HCT116 (cell line): ENCODE measurements at regions not wholly inside any gene's neighbourhood (a gene's known extent, or its start where the extent isn't known, plus 50 kb on each side); places are given as distances from the start of the nearest gene placed in this dataset.

ENCODE experiments used
- ATAC-seq: fragments of 200-7000 bp; cut with Tn5 transposase; 2 replicates; pipeline ENCODE4 v1.9.1; 2020; ENCODE audit warnings: mild to moderate bottlenecking, moderate library complexity
- BruUV-seq: library from RNA; stranded (reverse); fragments of 400-500 nt; replicated peaks from 2 replicates; lab custom pipeline; 2021; lab: Mats Ljungman, UMichigan
- CTCF ChIA-PET: fragments of 300-600 bp; sonication (Branson Sonifier 250); formaldehyde crosslinking; loops from one replicate; lab custom pipeline; 2021; ENCODE audit warnings: antibody characterized with exemption; lab: Charles Lee
- POLR2A ChIA-PET: fragments of 300-600, 350-600 bp; sonication (Branson Sonifier 250); formaldehyde crosslinking; loops from one replicate; lab custom pipeline; 2021; ENCODE audit warnings: antibody characterized with exemption; lab: Charles Lee
- RAD21 ChIA-PET, 2 experiments: fragments of 300-600 bp; sonication (Branson Sonifier 250); formaldehyde crosslinking; loops; one replicate each; lab custom pipeline; 2023; ENCODE audit warnings: low total read pairs in 2 of 2; ENCODE audit not compliant: uncharacterized antibody in 2 of 2, unreplicated experiment in 2 of 2, low non-redundant PET in 1 of 2; lab: Charles Lee
- DNase-seq: peaks from one replicate; pipeline ENCODE4 v3.0.0-alpha.2; 2010; ENCODE audit warnings: low read depth, low spot score
- H2AFZ ChIP-seq: fragments of 200-600 bp; shearing (Covaris generic), sonication (generic); 2 replicates; pipeline ENCODE4 v1.6.1; 2017; ENCODE audit warnings: low read depth, mixed run types, mixed read lengths, antibody characterized with exemption, low read length; ENCODE audit not compliant: poor library complexity, severe bottlenecking
- H3K27ac ChIP-seq: 2 replicates; pipeline ENCODE4 v1.5.1; 2012; ENCODE audit warnings: low read depth, low read length
- H3K27me3 ChIP-seq: fragments of 200-600 bp; sonication (generic); 2 replicates; pipeline ENCODE4 v1.6.1; 2016; ENCODE audit warnings: mixed run types, low read length, mixed read lengths; ENCODE audit not compliant: insufficient read depth
- H3K36me3 ChIP-seq, 2 experiments: fragments of 200-500 bp in 1 of 2; fragments of 200-600 bp in 1 of 2; sonication (Bioruptor generic) in 1 of 2; sonication (generic) in 1 of 2; 2 replicates each; pipeline versions ENCODE4 v1.5.1 to v1.6.1; 2014 to 2016; ENCODE audit warnings: low read length in 2 of 2, inconsistent platforms in 1 of 2, mixed read lengths in 1 of 2, mixed run types in 1 of 2; ENCODE audit not compliant: insufficient read depth in 2 of 2, control insufficient read depth in 1 of 2
- H3K4me1 ChIP-seq, 2 experiments: fragments of 200-600 bp in 1 of 2; sonication (generic) in 1 of 2; 2 replicates each; pipeline versions ENCODE4 v1.5.1 to v1.6.1; 2012 to 2017; ENCODE audit warnings: low read length in 2 of 2, inconsistent platforms in 1 of 2, mild to moderate bottlenecking in 1 of 2, mixed read lengths in 1 of 2, mixed run types in 1 of 2, moderate library complexity in 1 of 2; ENCODE audit not compliant: insufficient read depth in 2 of 2, control insufficient read depth in 1 of 2
- H3K4me2 ChIP-seq: fragments of 200-600 bp; sonication (generic); 2 replicates; pipeline ENCODE4 v1.6.1; 2017; ENCODE audit warnings: mixed run types, low read length, mixed read lengths
- H3K4me3 ChIP-seq, 2 experiments: fragments of 200-600 bp in 1 of 2; sonication (generic) in 1 of 2; replicated peaks in 1 of 2; 2 replicates each; pipeline ENCODE4 v1.5.1; 2011 to 2016; ENCODE audit warnings: low read length in 2 of 2, control low read depth in 1 of 2, low read depth in 1 of 2, mild to moderate bottlenecking in 1 of 2, mixed read lengths in 1 of 2, mixed run types in 1 of 2
- H3K79me2 ChIP-seq: fragments of 200-600 bp; sonication (generic); 2 replicates; pipeline ENCODE4 v1.6.1; 2017; ENCODE audit warnings: mild to moderate bottlenecking, mixed run types, low read length, moderate library complexity, mixed read lengths; ENCODE audit not compliant: insufficient read depth
- H3K9ac ChIP-seq: fragments of 200-600 bp; sonication (generic); 2 replicates; pipeline ENCODE4 v1.6.1; 2016; ENCODE audit warnings: low read length, mixed read lengths
- H3K9me2 ChIP-seq: fragments of 200-600 bp; sonication (generic), shearing (Covaris generic); 2 replicates; pipeline ENCODE4 v1.6.1; 2017; ENCODE audit warnings: mixed run types, mild to moderate bottlenecking, moderate library complexity; ENCODE audit not compliant: insufficient read depth
- H3K9me3 ChIP-seq, 2 experiments: fragments of 200-500 bp in 1 of 2; fragments of 200-600 bp in 1 of 2; sonication (Bioruptor generic) in 1 of 2; sonication (generic) in 1 of 2; 2 replicates each; pipeline ENCODE4 v1.6.1; 2014 to 2017; ENCODE audit warnings: low read length in 2 of 2, mixed read lengths in 2 of 2, inconsistent platforms in 1 of 2, low read depth in 1 of 2, mild to moderate bottlenecking in 1 of 2, mixed run types in 1 of 2, moderate library complexity in 1 of 2; ENCODE audit not compliant: control insufficient read depth in 1 of 2, insufficient read depth in 1 of 2
- H4K20me1 ChIP-seq: fragments of 200-600 bp; sonication (generic), shearing (Covaris generic); 2 replicates; pipeline ENCODE4 v1.6.1; 2017; ENCODE audit warnings: mixed run types, mild to moderate bottlenecking, moderate library complexity; ENCODE audit not compliant: insufficient read depth
- CBX3 ChIP-seq: IDR thresholded peaks from 2 replicates; pipeline ENCODE4 v1.6.1; 2012; ENCODE audit warnings: low read depth
- CEBPB ChIP-seq: IDR thresholded peaks from 2 replicates; pipeline ENCODE4 v1.6.1; 2012; ENCODE audit warnings: low read depth
- ELF1 ChIP-seq: IDR thresholded peaks from 2 replicates; pipeline ENCODE4 v1.6.1; 2012; ENCODE audit warnings: low read depth, borderline replicate concordance
- EZH2phosphoT487 ChIP-seq: fragments of 200-600 bp; IDR thresholded peaks from 2 replicates; pipeline ENCODE4 v1.6.1; 2018; ENCODE audit warnings: antibody characterized with exemption, borderline replicate concordance
- FOSL1 ChIP-seq: IDR thresholded peaks from 2 replicates; pipeline ENCODE4 v1.6.1; 2012; ENCODE audit warnings: low read depth
- POLR2A ChIP-seq: IDR thresholded peaks from 2 replicates; pipeline ENCODE4 v1.7.0; 2011; ENCODE audit warnings: borderline replicate concordance; ENCODE audit not compliant: insufficient read depth, insufficient read length; ENCODE audit errors: extremely low read depth
- POLR2AphosphoS5 ChIP-seq: IDR thresholded peaks from 2 replicates; pipeline ENCODE4 v1.6.1; 2011; ENCODE audit warnings: mild to moderate bottlenecking, low read depth, low read length, moderate library complexity
- RAD21 ChIP-seq: IDR thresholded peaks from 2 replicates; pipeline ENCODE4 v1.6.1; 2012; ENCODE audit warnings: low read depth, mild to moderate bottlenecking
- REST ChIP-seq: IDR thresholded peaks from 2 replicates; pipeline ENCODE4 v1.6.1; 2012; ENCODE audit warnings: low read depth
- SIN3A ChIP-seq: IDR thresholded peaks from 2 replicates; pipeline ENCODE4 v1.6.1; 2012; ENCODE audit warnings: low read depth
- SP1 ChIP-seq: IDR thresholded peaks from 2 replicates; pipeline ENCODE4 v1.6.1; 2012; ENCODE audit warnings: low read depth
- SRF ChIP-seq: IDR thresholded peaks from 2 replicates; pipeline ENCODE4 v1.6.1; 2012; ENCODE audit warnings: low read depth
- TCF7L2 ChIP-seq: IDR thresholded peaks from 2 replicates; pipeline ENCODE4 v1.7.0; 2011; ENCODE audit warnings: borderline replicate concordance, inconsistent platforms; ENCODE audit not compliant: insufficient read depth, insufficient read length; ENCODE audit errors: extremely low read depth
- YY1 ChIP-seq: IDR thresholded peaks from 2 replicates; pipeline ENCODE4 v1.6.1; 2011; ENCODE audit warnings: low read length, low read depth, moderate library complexity, mild to moderate bottlenecking; ENCODE audit not compliant: insufficient replicate concordance; ENCODE audit errors: extremely low read depth
- ZBTB33 ChIP-seq: IDR thresholded peaks from 2 replicates; pipeline ENCODE4 v1.6.1; 2011; ENCODE audit warnings: mild to moderate bottlenecking, low read length, moderate library complexity; ENCODE audit not compliant: insufficient replicate concordance; ENCODE audit errors: extremely low read depth
- ZFX ChIP-seq: fragments of 450-650 bp; IDR thresholded peaks from 2 replicates; pipeline ENCODE4 v1.6.1; 2017
- ZNF274 ChIP-seq: fragments of 200-500 bp; sonication (Bioruptor generic); IDR thresholded peaks from 2 replicates; pipeline ENCODE4 v1.6.1; 2014; ENCODE audit warnings: mild to moderate bottlenecking, low read depth, low read length, inconsistent platforms
- intact Hi-C: fragments of 100-400 bp; cut with micrococcal nuclease; formaldehyde crosslinking; loops from 2 replicates; pipeline ENCODE4 v1.10.0; 2022
- TF ChIP-seq, protein P1 (sequence below): IDR thresholded peaks from 2 replicates; pipeline ENCODE4 v1.6.1; 2012

DNA sequence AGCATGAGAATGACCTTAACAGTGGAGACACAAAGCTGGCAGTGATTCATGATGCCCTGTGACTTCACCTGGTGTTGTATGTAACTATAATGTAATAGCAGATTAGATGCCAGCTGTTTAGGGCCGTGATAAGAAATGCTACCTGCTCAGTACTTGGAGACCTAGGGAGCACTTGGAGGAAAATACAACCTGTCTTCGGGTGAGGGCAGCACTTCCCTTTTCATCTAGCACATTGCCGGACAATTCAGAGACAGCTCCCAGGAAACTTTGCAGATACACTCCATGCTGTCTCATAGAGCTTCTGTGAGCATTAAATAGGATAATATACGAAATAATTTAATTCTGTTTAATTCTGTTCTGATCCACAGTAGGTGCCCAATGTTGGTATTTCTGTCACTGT, 668.5 kb downstream of the TSN start:
- TF ChIP-seq ZBTB33 (no peak), POLR2A (no peak), POLR2AphosphoS5 (no peak), TCF7L2 (no peak), SRF (no peak), ELF1 (no peak), FOSL1 (no peak), ZFX (no peak), SP1 (no peak), RAD21 (no peak), EZH2phosphoT487 (no peak), REST (no peak), ZNF274 (no peak), CEBPB (no peak), YY1 (no peak), CBX3 (no peak), SIN3A (no peak)
- TF ChIP-seq, protein P1, sequence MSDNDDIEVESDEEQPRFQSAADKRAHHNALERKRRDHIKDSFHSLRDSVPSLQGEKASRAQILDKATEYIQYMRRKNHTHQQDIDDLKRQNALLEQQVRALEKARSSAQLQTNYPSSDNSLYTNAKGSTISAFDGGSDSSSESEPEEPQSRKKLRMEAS, result no peak
- Histone ChIP-seq H3K4me1 (no peaks in the 10 kb centered on the region), H2AFZ (no peak overlapping the region), H3K27me3 (no peaks in the 10 kb centered on the region), H3K27ac (no peak overlapping the region), H3K79me2 (no peaks in the 10 kb centered on the region), H3K9me3 (peaks cover 0 to 7% of the 10 kb centered on the region in 2 experiments; a peak in 2 of 4 replicates), H3K4me2 (no peak overlapping the region), H3K9ac (no peak overlapping the region), H3K4me3 (no peak overlapping the region), H4K20me1 (no peaks in the 10 kb centered on the region), H3K36me3 (no peaks in the 10 kb centered on the region), H3K9me2 (no peaks in the 10 kb centered on the region)
- CTCF ChIA-PET, result no interaction called here
- DNase-seq, result no peak
- POLR2A ChIA-PET, result no interaction called here
- intact Hi-C loops, result no loop called here
- RAD21 ChIA-PET, result no interaction called here
- no peak for ATAC-seq
- BruUV-seq, result no TSS peak
